SU-DHL-6 (cell line): ENCODE measurements at regions not wholly inside any gene's neighbourhood (a gene's known extent, or its start where the extent isn't known, plus 50 kb on each side); places are given as distances from the start of the nearest gene placed in this dataset.

Source experiments
- H2AFZ ChIP-seq: fragments of 200-600 bp; sonication (generic); 2 replicates; pipeline ENCODE4 v1.6.1; 2014; ENCODE audit warnings: low read depth, mild to moderate bottlenecking, moderate library complexity, mixed read lengths, antibody characterized with exemption, low read length; ENCODE audit not compliant: severe bottlenecking
- H3F3A ChIP-seq: fragments of 200-600 bp; shearing (Covaris generic); 2 replicates; pipeline ENCODE4 v1.6.0; 2016; ENCODE audit warnings: antibody characterized with exemption, mild to moderate bottlenecking; ENCODE audit not compliant: insufficient read depth
- H3K27ac ChIP-seq: fragments of 200-600 bp; sonication (generic); 2 replicates; pipeline ENCODE4 v1.5.1; 2016; ENCODE audit warnings: low read depth, mild to moderate bottlenecking, low read length, moderate library complexity, mixed read lengths
- H3K27me3 ChIP-seq: fragments of 200-600 bp; sonication (generic), shearing (Covaris generic); 2 replicates; pipeline ENCODE4 v1.6.0; 2014; ENCODE audit warnings: mild to moderate bottlenecking, low read length
- H3K36me3 ChIP-seq: fragments of 200-600 bp; sonication (generic); 2 replicates; pipeline ENCODE4 v1.6.1; 2014; ENCODE audit warnings: mild to moderate bottlenecking, low read length, mixed read lengths
- H3K4me2 ChIP-seq: fragments of 300-600, 200-600 bp; shearing (Covaris generic), sonication (generic); 2 replicates; pipeline ENCODE4 v1.6.0; 2014; ENCODE audit warnings: low read length, low read depth, mild to moderate bottlenecking; ENCODE audit not compliant: poor library complexity, severe bottlenecking
- H3K4me3 ChIP-seq: fragments of 200-600 bp; sonication (generic); 2 replicates; pipeline ENCODE4 v1.5.1; 2014; ENCODE audit warnings: antibody characterized with exemption, low read length, mild to moderate bottlenecking, mixed read lengths; ENCODE audit not compliant: insufficient read depth, poor library complexity, severe bottlenecking
- H3K79me2 ChIP-seq: fragments of 200-600 bp; sonication (generic); 2 replicates; pipeline ENCODE4 v1.6.1; 2014; ENCODE audit warnings: mild to moderate bottlenecking, low read length, moderate library complexity; ENCODE audit not compliant: insufficient read depth
- H3K9ac ChIP-seq: fragments of 200-600 bp; sonication (generic); 2 replicates; pipeline ENCODE4 v1.7.0; 2014; ENCODE audit warnings: mild to moderate bottlenecking, low read length
- H3K9me2 ChIP-seq: fragments of 200-600 bp; sonication (generic); replicated peaks from 2 replicates; pipeline ENCODE4 v1.6.1; 2014; ENCODE audit warnings: low read length; ENCODE audit not compliant: insufficient read depth
- H3K9me3 ChIP-seq: fragments of 200-600 bp; sonication (generic); 2 replicates; pipeline ENCODE4 v1.6.1; 2014; ENCODE audit warnings: low read length, mixed read lengths; ENCODE audit not compliant: insufficient read depth
- H4K20me1 ChIP-seq: fragments of 200-600 bp; sonication (generic); 2 replicates; pipeline ENCODE4 v1.6.1; 2014; ENCODE audit warnings: low read depth, mild to moderate bottlenecking, antibody characterized with exemption, low read length, moderate library complexity, mixed read lengths
- CTCF ChIP-seq: fragments of 200-600 bp; sonication (generic); IDR thresholded peaks from one replicate; pipeline ENCODE4 v1.5.1; 2017; ENCODE audit warnings: antibody characterized with exemption, mild to moderate bottlenecking, low read length, moderate library complexity; ENCODE audit not compliant: insufficient read depth, poor library complexity, severe bottlenecking
- EZH2phosphoT487 ChIP-seq: fragments of 200-600 bp; sonication (generic), shearing (Covaris generic); conservative IDR thresholded peaks from 2 replicates; pipeline ENCODE4 v1.6.1; 2018; ENCODE audit warnings: mild to moderate bottlenecking, antibody characterized with exemption, low read length, moderate library complexity, mixed read lengths

- no peaks in the 10 kb centered on the region for H3K36me3 ChIP-seq
- H3K9me3 ChIP-seq = no peaks in the 10 kb centered on the region
- H3K27me3 ChIP-seq = no peaks in the 10 kb centered on the region
- H3K27ac ChIP-seq = no peak overlapping the region
- no peaks in the 10 kb centered on the region for H3K9me2 ChIP-seq
- no peak overlapping the region for H2AFZ ChIP-seq
- no peaks in the 10 kb centered on the region for H3F3A ChIP-seq
- H3K79me2 ChIP-seq = no peaks in the 10 kb centered on the region
- H3K4me3 ChIP-seq = no peak overlapping the region
- TF ChIP-seq CTCF = no peak
- no peak for TF ChIP-seq EZH2phosphoT487
- no peak overlapping the region for H3K9ac ChIP-seq
- no peak overlapping the region for H3K4me2 ChIP-seq
- H4K20me1 ChIP-seq = no peaks in the 10 kb centered on the region
These were observed 269.9 kb downstream of the SPRY1 start for GRCh38 chr4:123666486-123666885.

- H3K4me3 ChIP-seq = no peak overlapping the region
- H3K79me2 ChIP-seq = no peaks in the 10 kb centered on the region
- no peak overlapping the region for H2AFZ ChIP-seq
- TF ChIP-seq CTCF (no peak), EZH2phosphoT487 (no peak)
- H3K9ac ChIP-seq = no peak overlapping the region
- H3K4me2 ChIP-seq = no peak overlapping the region
- no peak overlapping the region for H3K27ac ChIP-seq
- H3K27me3 ChIP-seq = no peaks in the 10 kb centered on the region
- H3K9me3 ChIP-seq = no peaks in the 10 kb centered on the region
- H3K9me2 ChIP-seq = no peaks in the 10 kb centered on the region
- no peaks in the 10 kb centered on the region for H4K20me1 ChIP-seq
- no peaks in the 10 kb centered on the region for H3F3A ChIP-seq
- no peaks in the 10 kb centered on the region for H3K36me3 ChIP-seq
These were observed 270.9 kb downstream of the SPRY1 start for GRCh38 chr4:123667496-123667895.

GRCh38 chr4:123667991-123668390 is 271.4 kb downstream of the SPRY1 start:
- no peaks in the 10 kb centered on the region for H3K9me3 ChIP-seq
- no peak for TF ChIP-seq EZH2phosphoT487
- no peak for TF ChIP-seq CTCF
- H3K79me2 ChIP-seq = no peaks in the 10 kb centered on the region
- no peaks in the 10 kb centered on the region for H3F3A ChIP-seq
- no peak overlapping the region for H3K27ac ChIP-seq
- no peak overlapping the region for H3K9ac ChIP-seq
- no peak overlapping the region for H3K4me3 ChIP-seq
- H3K9me2 ChIP-seq = no peaks in the 10 kb centered on the region
- no peaks in the 10 kb centered on the region for H3K27me3 ChIP-seq
- no peak overlapping the region for H2AFZ ChIP-seq
- H3K4me2 ChIP-seq = no peak overlapping the region
- H3K36me3 ChIP-seq = no peaks in the 10 kb centered on the region
- no peaks in the 10 kb centered on the region for H4K20me1 ChIP-seq
